A549 (cell line): ENCODE measurements at regions not wholly inside any gene's neighbourhood (a gene's known extent, or its start where the extent isn't known, plus 50 kb on each side); places are given as distances from the start of the nearest gene placed in this dataset.

Source experiments
- ATAC-seq, 2 experiments: fragments of 200-7000 bp in 1 of 2; fragments of >200 bp in 1 of 2; cut with Nextera tagmentation in 1 of 2; cut with Tn5 transposase in 1 of 2; 3 replicates each; pipeline versions ENCODE4 v1.8.0 to v1.9.1; 2018 to 2020; ENCODE audit warnings: mild to moderate bottlenecking in 1 of 2, moderate library complexity in 1 of 2
- CTCF ChIA-PET: fragments of 300-600 bp; sonication (Branson Sonifier 250); formaldehyde crosslinking; extraction: SDS; loops from one replicate; lab custom pipeline; 2021; ENCODE audit warnings: antibody characterized with exemption, inconsistent platforms; lab: Yijun Ruan, JAX
- POLR2A ChIA-PET: fragments of 350-600 bp; formaldehyde crosslinking; extraction: SDS; loops from one replicate; lab custom pipeline; 2021; ENCODE audit warnings: antibody characterized with exemption, inconsistent platforms; lab: Yijun Ruan, JAX
- DNase-seq, 2 experiments: peaks; one replicate each; pipeline versions ENCODE4 v3.0.0 to v3.0.0-alpha.2; 2011 to 2016; ENCODE audit warnings: low read depth in 1 of 2, low spot score in 1 of 2
- FAIRE-seq: peaks from 2 replicates; lab custom pipeline; 2011; peaks lifted over from hg19 to GRCh38; lab: Jason Lieb, UNC
- H3K27ac ChIP-seq, 2 experiments: fragments of >200 bp; sonication (Bioruptor Twin); formaldehyde crosslinking; 3 replicates each; pipeline ENCODE4 v1.5.1; 2016 to 2017
- H3K4me1 ChIP-seq: fragments of >200 bp; sonication (Bioruptor Twin); formaldehyde crosslinking; 3 replicates; pipeline ENCODE4 v1.6.1; 2016
- H3K4me2 ChIP-seq: fragments of >200 bp; sonication (Bioruptor Twin); formaldehyde crosslinking; 3 replicates; pipeline ENCODE4 v1.6.1; 2016
- H3K4me3 ChIP-seq: fragments of >200 bp; sonication (Bioruptor Twin); formaldehyde crosslinking; 3 replicates; pipeline ENCODE4 v1.5.1; 2016
- H3K9me3 ChIP-seq: fragments of >200 bp; sonication (Bioruptor Twin); formaldehyde crosslinking; 3 replicates; pipeline ENCODE4 v1.6.1; 2016
- CHD2 ChIP-seq: fragments of 150-350 bp; IDR thresholded peaks from 2 replicates; pipeline ENCODE4 v1.6.1; 2014; ENCODE audit warnings: low read length; ENCODE audit not compliant: partially characterized antibody
- CHD4 ChIP-seq: fragments of 200-600 bp; sonication (generic); IDR thresholded peaks from 2 replicates; pipeline ENCODE4 v1.6.1; 2016; ENCODE audit warnings: antibody characterized with exemption, mild to moderate bottlenecking, borderline replicate concordance
- EHMT2 ChIP-seq: fragments of 200-600 bp; sonication (generic); IDR thresholded peaks from 2 replicates; pipeline ENCODE4 v1.6.1; 2016; ENCODE audit warnings: antibody characterized with exemption, low read depth, mild to moderate bottlenecking, moderate library complexity
- GATA3 ChIP-seq: IDR thresholded peaks from 2 replicates; pipeline ENCODE4 v1.6.1; 2012; ENCODE audit warnings: borderline replicate concordance
- HDAC2 ChIP-seq: fragments of 200-600 bp; sonication (generic); IDR thresholded peaks from 2 replicates; pipeline ENCODE4 v1.6.1; 2016
- HOXB13 ChIP-seq: fragments of 250-450 bp; sonication (Bioruptor Pico); IDR thresholded peaks from 2 replicates; pipeline ENCODE4 v1.5.0; 2020; ENCODE audit warnings: low read depth, mild to moderate bottlenecking, moderate library complexity
- HOXB5 ChIP-seq: fragments of 250-450 bp; sonication (Bioruptor Pico); IDR thresholded peaks from 2 replicates; pipeline ENCODE4 v1.5.0; 2020; ENCODE audit warnings: mild to moderate bottlenecking, moderate library complexity
- JUN ChIP-seq, 2 experiments: fragments of >200 bp; sonication (Bioruptor Twin); formaldehyde crosslinking; IDR thresholded peaks; 2 replicates in 1 of 2; 3 replicates in 1 of 2; pipeline ENCODE4 v1.6.1; 2016 to 2017
- KDM1A ChIP-seq: fragments of 200-600 bp; sonication (generic); IDR thresholded peaks from 2 replicates; pipeline ENCODE4 v1.6.1; 2016; ENCODE audit warnings: low read depth, mild to moderate bottlenecking
- MAFK ChIP-seq: fragments of 450-650 bp; IDR thresholded peaks from 2 replicates; pipeline ENCODE4 v1.6.1; 2014; ENCODE audit not compliant: partially characterized antibody
- PHF8 ChIP-seq: fragments of 200-600 bp; sonication (generic); IDR thresholded peaks from 2 replicates; pipeline ENCODE4 v1.6.1; 2016; ENCODE audit warnings: low read depth, mild to moderate bottlenecking, antibody characterized with exemption, moderate library complexity, borderline replicate concordance
- POLR2AphosphoS2 ChIP-seq: conservative IDR thresholded peaks from 2 replicates; pipeline ENCODE4 v1.6.1; 2012; ENCODE audit warnings: low read length, improper control_type of control experiment, inconsistent platforms
- RNF2 ChIP-seq: fragments of 200-600 bp; sonication (generic); IDR thresholded peaks from 2 replicates; pipeline ENCODE4 v1.6.1; 2016; ENCODE audit warnings: low read depth, mild to moderate bottlenecking, antibody characterized with exemption, moderate library complexity, borderline replicate concordance
- SMC3 ChIP-seq: fragments of >200 bp; sonication (Bioruptor Twin); formaldehyde crosslinking; IDR thresholded peaks from 3 replicates; pipeline ENCODE4 v1.6.1; 2018; ENCODE audit warnings: inconsistent platforms
- TFCP2L1 ChIP-seq: fragments of 250-450 bp; sonication (Bioruptor Pico); IDR thresholded peaks from 2 replicates; pipeline ENCODE4 v1.5.0; 2021; ENCODE audit warnings: mild to moderate bottlenecking
- ZNF302 ChIP-seq: fragments of 250-450 bp; sonication (Bioruptor Pico); IDR thresholded peaks from 2 replicates; pipeline ENCODE4 v1.9.0; 2021; ENCODE audit warnings: inconsistent platforms, mild to moderate bottlenecking, moderate library complexity
- ZSCAN20 ChIP-seq: fragments of 250-450 bp; sonication (Bioruptor Pico); IDR thresholded peaks from 2 replicates; pipeline ENCODE4 v1.8.0; 2022; ENCODE audit warnings: mild to moderate bottlenecking, moderate library complexity
- WGBS: methylation state at CpG from one replicate; pipeline ENCODE4 v1.1.6; 2017; ENCODE audit errors: missing lambda C conversion rate; 5-methylcytosine and 5-hydroxymethylcytosine counted together
- TF ChIP-seq, protein P1 (sequence below): fragments of 150-350 bp; IDR thresholded peaks from 2 replicates; pipeline ENCODE4 v1.6.1; 2014; ENCODE audit warnings: low read depth, mild to moderate bottlenecking, low read length
- TF ChIP-seq, protein P2 (sequence below): fragments of >200 bp; sonication (Bioruptor Twin); formaldehyde crosslinking; IDR thresholded peaks from 2 replicates; pipeline ENCODE4 v1.6.1; 2016
- TF ChIP-seq, protein P3 (sequence below): fragments of >200 bp; sonication (Bioruptor Twin); formaldehyde crosslinking; IDR thresholded peaks from 3 replicates; pipeline ENCODE4 v1.6.1; 2016

DNA sequence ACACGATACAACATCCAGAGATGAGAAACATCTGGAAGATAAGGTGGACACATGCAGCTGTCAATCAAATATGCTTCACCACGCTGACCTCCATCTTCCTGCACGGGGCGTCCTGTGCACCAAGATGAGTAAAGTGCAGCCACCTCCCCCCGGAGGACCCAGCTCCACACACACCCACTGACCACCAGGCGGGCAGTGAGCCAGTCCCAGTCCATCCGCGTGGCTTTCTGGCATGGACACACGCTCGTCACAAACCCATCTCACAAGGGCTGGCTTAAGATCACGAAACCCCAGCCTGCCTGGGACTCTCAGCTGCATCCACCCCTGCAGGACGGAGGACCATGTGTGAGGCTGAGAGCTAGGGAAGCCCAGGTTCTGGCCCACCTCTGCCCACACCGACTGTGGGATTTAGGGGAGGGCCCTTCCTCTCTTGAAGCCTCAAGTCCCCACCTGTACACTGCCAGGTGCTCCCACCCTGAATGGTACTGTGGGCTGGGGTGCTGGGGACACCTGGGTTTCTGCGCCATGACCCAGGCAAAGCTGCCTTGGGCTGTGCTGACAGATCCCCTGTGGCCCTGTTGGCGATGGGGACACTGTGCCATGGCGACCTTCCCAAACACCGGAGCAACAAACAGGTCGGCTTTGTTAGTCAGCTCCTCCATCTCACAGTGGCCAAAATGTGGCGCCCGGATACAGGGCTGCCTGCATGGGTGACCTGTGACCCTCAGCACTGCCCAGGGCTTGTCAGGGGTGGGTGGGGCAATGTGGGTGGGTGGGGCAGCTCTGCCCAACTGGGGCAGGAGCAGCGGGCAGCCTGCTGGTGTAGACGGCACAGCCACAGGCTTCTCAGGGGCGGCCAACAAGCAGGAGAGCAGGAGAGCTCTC lies 629.0 kb downstream of the TBC1D22A start:
- H3K9me3 ChIP-seq, result no peaks in the 10 kb centered on the region
- ChIA-PET CTCF (no interaction called here), POLR2A (no interaction called here)
- FAIRE-seq, result no peak
- WGBS, result 65% methylated on average over 5 of the region's 23 CpGs
- ATAC-seq, result no peak
- H3K4me1 ChIP-seq, result no peaks in the 10 kb centered on the region
- no peak overlapping the region for H3K27ac ChIP-seq
- no peak overlapping the region for H3K4me3 ChIP-seq
- no peak overlapping the region for H3K4me2 ChIP-seq
- TF ChIP-seq CHD4, result no peak
- TF ChIP-seq, all 56 proteins: peak for 0
- no peak for DNase-seq

DNA sequence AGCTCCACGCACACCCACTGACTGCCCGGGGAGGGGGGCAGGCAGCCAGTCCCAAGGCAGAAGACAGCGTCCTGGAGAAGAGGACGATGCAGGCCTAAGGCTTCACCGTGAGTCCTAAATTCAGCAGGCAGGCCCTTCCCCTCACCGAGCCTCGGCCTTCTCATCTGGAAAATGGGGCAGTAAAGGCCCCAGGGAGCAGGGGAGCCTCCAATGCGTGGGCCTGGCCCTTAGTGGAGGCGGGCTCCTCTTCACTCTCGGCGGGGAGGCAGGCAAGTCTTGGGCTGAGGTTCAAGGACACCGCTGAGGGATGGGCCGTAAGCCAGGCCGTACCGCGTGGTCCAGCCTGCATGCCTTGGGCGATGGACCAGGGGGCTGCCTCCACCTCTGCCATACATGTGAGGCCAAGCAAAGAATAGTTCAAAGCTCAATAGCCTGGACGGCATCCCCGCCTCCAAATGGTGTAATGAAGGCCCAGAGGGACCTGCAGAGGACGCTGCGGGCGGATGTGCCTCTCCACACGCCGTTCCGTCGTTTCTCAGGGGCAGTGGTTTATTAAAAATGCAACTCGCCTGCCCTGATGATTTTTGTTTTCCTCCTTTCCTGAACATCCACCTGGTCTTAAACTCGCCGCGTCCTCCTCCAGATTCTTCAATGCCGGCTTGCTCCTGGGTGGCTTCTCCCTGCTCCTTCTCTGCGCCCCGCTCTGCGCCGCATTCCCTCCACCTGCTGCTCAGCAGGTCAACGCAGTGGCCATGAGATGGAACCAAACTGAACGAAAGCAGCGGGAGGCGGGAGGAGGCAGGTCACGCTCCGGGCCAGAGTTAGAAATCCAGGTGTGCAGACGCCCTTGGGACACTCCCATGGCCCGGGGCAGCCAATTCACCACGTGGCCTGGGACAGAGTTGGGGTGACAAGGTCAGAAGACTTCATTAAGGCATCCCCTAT lies 627.8 kb downstream of the TBC1D22A start:
- Histone ChIP-seq H3K9me3 (no peaks in the 10 kb centered on the region), H3K4me1 (no peaks in the 10 kb centered on the region), H3K4me3 (no peak overlapping the region), H3K27ac (no peak overlapping the region), H3K4me2 (no peak overlapping the region)
- POLR2A ChIA-PET, result no interaction called here
- 77% methylated on average over 27 of the region's 44 CpGs for WGBS
- DNase-seq, result no peak
- CTCF ChIA-PET, result interaction anchor here (0.5 kb wide), 1 partner anchor 266 kb away, joined by 3 read pairs; no protein-coding TSS in a partner anchor
- FAIRE-seq, result no peak
- ATAC-seq, result no peak
- TF ChIP-seq HOXB5 (CRISPR knock-in tag) (no peak), HOXB13 (CRISPR knock-in tag) (no peak), ZSCAN20 (CRISPR knock-in tag) (no peak), CHD4 (no peak), TFCP2L1 (CRISPR knock-in tag) (no peak)
- TF ChIP-seq, protein P1, sequence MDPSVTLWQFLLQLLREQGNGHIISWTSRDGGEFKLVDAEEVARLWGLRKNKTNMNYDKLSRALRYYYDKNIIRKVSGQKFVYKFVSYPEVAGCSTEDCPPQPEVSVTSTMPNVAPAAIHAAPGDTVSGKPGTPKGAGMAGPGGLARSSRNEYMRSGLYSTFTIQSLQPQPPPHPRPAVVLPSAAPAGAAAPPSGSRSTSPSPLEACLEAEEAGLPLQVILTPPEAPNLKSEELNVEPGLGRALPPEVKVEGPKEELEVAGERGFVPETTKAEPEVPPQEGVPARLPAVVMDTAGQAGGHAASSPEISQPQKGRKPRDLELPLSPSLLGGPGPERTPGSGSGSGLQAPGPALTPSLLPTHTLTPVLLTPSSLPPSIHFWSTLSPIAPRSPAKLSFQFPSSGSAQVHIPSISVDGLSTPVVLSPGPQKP, result no peak
- TF ChIP-seq, protein P2, sequence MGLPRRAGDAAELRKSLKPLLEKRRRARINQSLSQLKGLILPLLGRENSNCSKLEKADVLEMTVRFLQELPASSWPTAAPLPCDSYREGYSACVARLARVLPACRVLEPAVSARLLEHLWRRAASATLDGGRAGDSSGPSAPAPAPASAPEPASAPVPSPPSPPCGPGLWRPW, result no peak
- TF ChIP-seq, all 56 proteins: peak for 0

DNA sequence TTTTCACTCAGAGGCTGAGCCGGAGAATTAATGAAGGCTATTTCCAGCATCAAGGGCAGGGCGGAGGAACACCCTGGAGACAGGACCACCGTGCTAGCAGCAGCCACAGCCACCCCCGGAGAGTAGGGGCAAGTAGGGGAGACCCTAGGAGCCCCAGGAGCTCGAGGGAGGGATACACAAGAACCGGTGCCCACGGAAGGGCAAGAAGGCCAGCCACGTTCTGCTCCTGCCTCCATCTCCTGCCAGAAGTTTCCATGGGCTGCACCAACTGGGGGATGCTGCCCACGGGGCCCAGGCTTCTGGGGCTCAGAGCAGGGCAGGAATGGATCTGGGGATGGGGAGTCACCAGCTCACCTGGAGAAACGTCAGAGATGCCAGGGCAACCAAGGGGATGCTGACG lies 626.8 kb downstream of the TBC1D22A start:
- CTCF ChIA-PET, result no interaction called here
- ATAC-seq (no peak), FAIRE-seq (no peak)

DNA sequence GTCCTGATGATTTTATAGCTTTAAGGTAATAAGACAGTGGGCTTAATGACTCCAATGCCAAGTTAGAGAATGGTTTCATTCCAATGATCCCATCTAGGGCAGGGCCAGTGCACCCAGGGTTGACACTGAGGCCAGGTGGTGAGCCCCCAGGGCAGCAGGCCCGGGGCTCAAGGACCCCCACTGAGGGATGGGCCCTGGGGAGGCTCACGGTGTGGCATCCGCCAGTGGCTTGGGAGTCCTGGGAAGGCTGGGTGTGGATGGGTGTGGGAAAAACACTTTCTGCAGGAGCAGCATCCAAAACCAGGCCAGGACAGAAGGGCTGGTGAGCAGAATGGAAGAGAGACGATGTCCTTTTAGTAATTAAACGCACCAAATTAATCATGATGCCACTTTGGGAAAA lies 626.3 kb downstream of the TBC1D22A start:
- no peaks in the 10 kb centered on the region for H3K9me3 ChIP-seq
- CTCF ChIA-PET, result no interaction called here
- ATAC-seq, result no peak
- TF ChIP-seq MAFK (no peak), PHF8 (no peak), GATA3 (no peak), POLR2AphosphoS2 (no peak), CHD2 (no peak), KDM1A (no peak), CHD4 (no peak), HDAC2 (no peak), RNF2 (no peak), EHMT2 (no peak), ZNF302 (CRISPR knock-in tag) (no peak), SMC3 (no peak)
- TF ChIP-seq, protein P3, sequence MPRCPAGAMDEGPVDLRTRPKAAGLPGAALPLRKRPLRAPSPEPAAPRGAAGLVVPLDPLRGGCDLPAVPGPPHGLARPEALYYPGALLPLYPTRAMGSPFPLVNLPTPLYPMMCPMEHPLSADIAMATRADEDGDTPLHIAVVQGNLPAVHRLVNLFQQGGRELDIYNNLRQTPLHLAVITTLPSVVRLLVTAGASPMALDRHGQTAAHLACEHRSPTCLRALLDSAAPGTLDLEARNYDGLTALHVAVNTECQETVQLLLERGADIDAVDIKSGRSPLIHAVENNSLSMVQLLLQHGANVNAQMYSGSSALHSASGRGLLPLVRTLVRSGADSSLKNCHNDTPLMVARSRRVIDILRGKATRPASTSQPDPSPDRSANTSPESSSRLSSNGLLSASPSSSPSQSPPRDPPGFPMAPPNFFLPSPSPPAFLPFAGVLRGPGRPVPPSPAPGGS, result no peak
- TF ChIP-seq, all 56 proteins: peak for 0
- DNase-seq (no peak), FAIRE-seq (no peak)
- POLR2A ChIA-PET, result no interaction called here
- H3K4me3 ChIP-seq, result no peak overlapping the region
- no peak overlapping the region for H3K27ac ChIP-seq
- H3K4me1 ChIP-seq, result no peaks in the 10 kb centered on the region
- H3K4me2 ChIP-seq, result no peak overlapping the region
- WGBS, result 41% methylated on average over 4 of the region's 5 CpGs

More for the DNA sequence above, 626.8 kb downstream of the TBC1D22A start:
- WGBS, result 95% methylated on average over 3 of the region's 11 CpGs
- Histone ChIP-seq H3K4me1 (no peaks in the 10 kb centered on the region), H3K4me2 (no peak overlapping the region), H3K9me3 (no peaks in the 10 kb centered on the region), H3K27ac (no peak overlapping the region), H3K4me3 (no peak overlapping the region)
- POLR2A ChIA-PET, result no interaction called here
- no peak for DNase-seq
- TF ChIP-seq JUN (IDR thresholded peaks at IDR 0.05), result no peak
- TF ChIP-seq RNF2, result no peak
- TF ChIP-seq TFCP2L1 (CRISPR knock-in tag), result no peak
- TF ChIP-seq POLR2AphosphoS2, result no peak
